Astrocyte of the cerebellum (primary cell): ENCODE measurements at regions not wholly inside any gene's neighbourhood (a gene's known extent, or its start where the extent isn't known, plus 50 kb on each side); places are given as distances from the start of the nearest gene placed in this dataset.
"Not testable (repeated sequence)": the region's sequence is repeated elsewhere in the genome, so short reads cannot be mapped to it uniquely, and the experiment has no call there.

Experiments
- DNase-seq: peaks from one replicate; pipeline ENCODE4 v3.0.0-alpha.2; 2011; ENCODE audit warnings: low read depth
- H3K4me3 ChIP-seq: 2 replicates; pipeline ENCODE4 v1.5.1; 2011; ENCODE audit warnings: mild to moderate bottlenecking, low read depth, low read length, moderate library complexity
- in situ Hi-C: cut with HindIII; loops from 2 replicates; pipeline ENCODE4 v1.10.0; 2017; ENCODE audit warnings: low sequenced_read_pairs
- TF ChIP-seq, protein P1 (sequence below): IDR thresholded peaks from 2 replicates; pipeline ENCODE4 v1.5.1; 2012; ENCODE audit warnings: low read length, low read depth, moderate library complexity, mild to moderate bottlenecking; ENCODE audit errors: missing control alignments

DNA sequence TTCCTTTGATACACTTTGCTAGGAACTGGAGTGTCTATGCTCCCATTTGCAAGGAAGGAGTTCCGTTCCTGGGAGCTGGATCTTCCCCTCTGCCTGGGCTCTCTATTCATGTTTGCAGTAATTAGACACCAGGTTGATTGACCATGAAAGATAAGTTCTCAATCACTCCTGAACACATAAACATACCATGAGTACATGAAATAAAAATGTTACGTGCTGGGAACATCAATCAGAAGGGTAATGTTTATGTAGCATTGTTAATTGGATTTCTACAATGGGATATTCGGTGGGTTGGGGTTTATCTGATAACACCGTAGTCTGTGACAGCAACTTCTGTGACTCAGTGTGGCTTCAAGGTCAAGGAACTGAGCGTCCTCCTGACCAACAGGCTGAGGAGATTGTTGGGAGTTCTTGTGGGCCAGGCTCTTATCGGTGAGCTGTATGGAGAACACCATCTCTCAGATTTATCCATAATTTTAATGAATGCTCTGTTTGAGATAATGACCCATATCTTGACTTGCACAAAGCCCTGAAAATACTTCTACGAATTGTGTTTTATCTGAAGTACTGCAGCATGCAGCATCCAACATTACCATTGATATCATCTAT lies 136.4 kb downstream of the NPIPB5 start:
- H3K4me3 ChIP-seq = no peak overlapping the region
- TF ChIP-seq, protein P1, sequence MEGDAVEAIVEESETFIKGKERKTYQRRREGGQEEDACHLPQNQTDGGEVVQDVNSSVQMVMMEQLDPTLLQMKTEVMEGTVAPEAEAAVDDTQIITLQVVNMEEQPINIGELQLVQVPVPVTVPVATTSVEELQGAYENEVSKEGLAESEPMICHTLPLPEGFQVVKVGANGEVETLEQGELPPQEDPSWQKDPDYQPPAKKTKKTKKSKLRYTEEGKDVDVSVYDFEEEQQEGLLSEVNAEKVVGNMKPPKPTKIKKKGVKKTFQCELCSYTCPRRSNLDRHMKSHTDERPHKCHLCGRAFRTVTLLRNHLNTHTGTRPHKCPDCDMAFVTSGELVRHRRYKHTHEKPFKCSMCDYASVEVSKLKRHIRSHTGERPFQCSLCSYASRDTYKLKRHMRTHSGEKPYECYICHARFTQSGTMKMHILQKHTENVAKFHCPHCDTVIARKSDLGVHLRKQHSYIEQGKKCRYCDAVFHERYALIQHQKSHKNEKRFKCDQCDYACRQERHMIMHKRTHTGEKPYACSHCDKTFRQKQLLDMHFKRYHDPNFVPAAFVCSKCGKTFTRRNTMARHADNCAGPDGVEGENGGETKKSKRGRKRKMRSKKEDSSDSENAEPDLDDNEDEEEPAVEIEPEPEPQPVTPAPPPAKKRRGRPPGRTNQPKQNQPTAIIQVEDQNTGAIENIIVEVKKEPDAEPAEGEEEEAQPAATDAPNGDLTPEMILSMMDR = no peak
- in situ Hi-C loops = no loop called here

GRCh38 chr16:22648141-22648540 lies 137.4 kb downstream of the NPIPB5 start:
- in situ Hi-C loops = no loop called here
- no peak overlapping the region for H3K4me3 ChIP-seq
- DNase-seq = no peak
- TF ChIP-seq, protein P1 = no peak

More for the DNA sequence above, 136.4 kb downstream of the NPIPB5 start:
- no peak for DNase-seq

- no peak overlapping the region for H3K4me3 ChIP-seq
- DNase-seq = no peak
- in situ Hi-C loops = no loop called here
- TF ChIP-seq, protein P1 = no peak
Measured at GRCh38 chr16:22648941-22649340, 138.2 kb downstream of the NPIPB5 start.

- in situ Hi-C loops, DNase-seq, H3K4me3 ChIP-seq: not testable (repeated sequence)
Measured at GRCh38 chr16:22651111-22651817, 140.6 kb downstream of the NPIPB5 start.

- H3K4me3 ChIP-seq = no peak overlapping the region
- in situ Hi-C loops = no loop called here
- DNase-seq = no peak
- TF ChIP-seq, protein P1 = no peak
Measured at GRCh38 chr16:22652463-22652845, 141.8 kb downstream of the NPIPB5 start.

- in situ Hi-C loops = no loop called here
- TF ChIP-seq, protein P1 = no peak
- DNase-seq = no peak
- no peak overlapping the region for H3K4me3 ChIP-seq
Measured at GRCh38 chr16:22653876-22654275, 143.2 kb downstream of the NPIPB5 start.

DNA sequence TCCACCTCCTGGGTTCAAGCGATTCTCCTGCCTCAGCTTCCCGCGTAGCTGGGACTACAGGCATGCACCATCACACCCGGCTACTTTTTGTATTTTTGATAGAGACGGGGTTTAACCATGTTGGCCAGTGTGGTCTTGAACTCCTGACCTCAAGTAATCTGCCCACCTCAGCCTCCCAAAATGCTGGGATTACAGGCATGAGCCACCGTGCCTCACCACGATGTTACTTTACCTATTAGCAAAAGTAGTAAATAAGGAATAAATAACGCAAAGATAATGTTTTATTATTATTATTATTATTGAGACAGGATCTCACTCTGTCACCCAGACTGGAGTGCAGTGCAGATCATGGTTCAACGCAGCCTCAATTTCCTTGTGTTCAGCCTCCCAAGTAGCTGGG lies 145.9 kb downstream of the NPIPB5 start:
- DNase-seq, H3K4me3 ChIP-seq, in situ Hi-C loops: not testable (repeated sequence)
